Retina (tissue), 1 donor: ENCODE measurements at regions not wholly inside any gene's neighbourhood (a gene's known extent, or its start where the extent isn't known, plus 50 kb on each side); places are given as distances from the start of the nearest gene placed in this dataset.

Experiments used
- DNase-seq: peaks from one replicate; pipeline ENCODE4 v3.0.0-alpha.2; 2016

- no peak for DNase-seq
Measured at GRCh38 chr6:168227840-168228239, 91.7 kb downstream of the DACT2 start.

GRCh38 chr6:168226902-168227318 is 92.7 kb downstream of the DACT2 start:
- DNase-seq: peak; percentile 13

- peak; percentile 32 for DNase-seq
Measured at GRCh38 chr6:168226061-168226752, 93.4 kb downstream of the DACT2 start.

- no peak for DNase-seq
Measured at GRCh38 chr6:168225471-168225911, 94.1 kb downstream of the DACT2 start.

- DNase-seq: no peak
Measured at GRCh38 chr6:168223755-168224154, 95.8 kb downstream of the DACT2 start.

GRCh38 chr6:168223150-168223549 is 96.4 kb downstream of the DACT2 start:
- no peak for DNase-seq

GRCh38 chr6:168222115-168223043 is 97.2 kb downstream of the DACT2 start:
- DNase-seq: peak; percentile 11

GRCh38 chr6:168221497-168222079 is 98.0 kb downstream of the DACT2 start:
- peak; percentile 9 for DNase-seq

GRCh38 chr6:168221000-168221399 is 98.6 kb downstream of the DACT2 start:
- DNase-seq: no peak

- DNase-seq: no peak
Measured at GRCh38 chr6:168219804-168220203, 99.8 kb downstream of the DACT2 start.

GRCh38 chr6:168218785-168219566 is 100.6 kb downstream of the DACT2 start:
- no peak for DNase-seq

- no peak for DNase-seq
Measured at GRCh38 chr6:168217880-168218537, 101.6 kb downstream of the DACT2 start.

- DNase-seq: peak; percentile 77
Measured at GRCh38 chr6:168217216-168217879, 102.2 kb downstream of the DACT2 start.

GRCh38 chr6:168216751-168217191 is 102.8 kb downstream of the DACT2 start:
- DNase-seq: peak; percentile 92

- no peak for DNase-seq
Measured at GRCh38 chr6:168216117-168216516, 103.5 kb downstream of the DACT2 start.

GRCh38 chr6:168215121-168215808 is 104.3 kb downstream of the DACT2 start:
- DNase-seq: no peak

- DNase-seq: no peak
Measured at GRCh38 chr6:168214586-168215104, 104.9 kb downstream of the DACT2 start.

- DNase-seq: no peak
Measured at GRCh38 chr6:168213121-168213524, 106.5 kb downstream of the DACT2 start.

- no peak for DNase-seq
Measured at GRCh38 chr6:168212362-168212761, 107.2 kb downstream of the DACT2 start.

- DNase-seq: peak; percentile 77
Measured at GRCh38 chr6:168211681-168212080, 107.9 kb downstream of the DACT2 start.
